RWPE2 (cell line): ENCODE measurements at regions not wholly inside any gene's neighbourhood (a gene's known extent, or its start where the extent isn't known, plus 50 kb on each side); places are given as distances from the start of the nearest gene placed in this dataset.
"Not testable (repeated sequence)": the region's sequence is repeated elsewhere in the genome, so short reads cannot be mapped to it uniquely, and the experiment has no call there.

ENCODE experiments used
- ATAC-seq: fragments of 200-7000 bp; cut with Tn5 transposase; 3 replicates; pipeline ENCODE4 v1.9.1; 2021; ENCODE audit warnings: low read depth
- DNase-seq: peaks from one replicate; pipeline ENCODE4 v3.0.0-alpha.2; 2020; ENCODE audit warnings: low spot score
- H3K27ac ChIP-seq: fragments of 450-650 bp; 2 replicates; pipeline ENCODE4 v1.5.1; 2017; ENCODE audit warnings: mild to moderate bottlenecking; ENCODE audit not compliant: poor library complexity, severe bottlenecking
- H3K27me3 ChIP-seq: fragments of 250-450 bp; sonication (Bioruptor Pico); 2 replicates; pipeline ENCODE4 v1.5.1; 2021; ENCODE audit warnings: mild to moderate bottlenecking, moderate library complexity; ENCODE audit not compliant: insufficient read depth, poor library complexity, severe bottlenecking
- H3K36me3 ChIP-seq: fragments of 250-450 bp; sonication (Bioruptor Pico); 2 replicates; pipeline ENCODE4 v1.5.1; 2020; ENCODE audit warnings: low read depth, mild to moderate bottlenecking, moderate library complexity
- H3K4me1 ChIP-seq: fragments of 250-450 bp; sonication (Bioruptor Pico); 2 replicates; pipeline ENCODE4 v1.5.1; 2021; ENCODE audit warnings: mild to moderate bottlenecking, moderate library complexity; ENCODE audit not compliant: insufficient read depth, poor library complexity, severe bottlenecking
- H3K4me3 ChIP-seq: fragments of 250-450 bp; sonication (Bioruptor Pico); 2 replicates; pipeline ENCODE4 v1.5.1; 2021; ENCODE audit warnings: mild to moderate bottlenecking, moderate library complexity; ENCODE audit not compliant: severe bottlenecking
- H3K9me3 ChIP-seq: fragments of 250-450 bp; sonication (Bioruptor Pico); 2 replicates; pipeline ENCODE4 v1.5.1; 2021; ENCODE audit warnings: mild to moderate bottlenecking, moderate library complexity; ENCODE audit not compliant: severe bottlenecking
- CTCF ChIP-seq: fragments of 450-650 bp; IDR thresholded peaks from one replicate; pipeline ENCODE4 v1.5.1; 2017; ENCODE audit warnings: mild to moderate bottlenecking, moderate library complexity; ENCODE audit not compliant: poor library complexity, severe bottlenecking

- H3K4me1 ChIP-seq = no peaks in the 10 kb centered on the region
- DNase-seq (no peak), ATAC-seq (no peak)
- TF ChIP-seq CTCF = no peak
- H3K9me3 ChIP-seq = no peaks in the 10 kb centered on the region
- no peaks in the 10 kb centered on the region for H3K36me3 ChIP-seq
- peaks cover under 1% of the 10 kb centered on the region for H3K27me3 ChIP-seq
- H3K4me3 ChIP-seq = no peak overlapping the region
- no peak overlapping the region for H3K27ac ChIP-seq
These were observed 498.0 kb downstream of the MATN1 start for GRCh38 chr1:30225357-30225756.

- H3K27ac ChIP-seq = no peak overlapping the region
- no peaks in the 10 kb centered on the region for H3K4me1 ChIP-seq
- no peaks in the 10 kb centered on the region for H3K36me3 ChIP-seq
- no peak overlapping the region for H3K4me3 ChIP-seq
- TF ChIP-seq CTCF = no peak
- no peak for ATAC-seq
- no peaks in the 10 kb centered on the region for H3K9me3 ChIP-seq
- no peak for DNase-seq
- peaks cover 12% of the 10 kb centered on the region for H3K27me3 ChIP-seq
These were observed 503.7 kb downstream of the MATN1 start for GRCh38 chr1:30219675-30220074.

DNA sequence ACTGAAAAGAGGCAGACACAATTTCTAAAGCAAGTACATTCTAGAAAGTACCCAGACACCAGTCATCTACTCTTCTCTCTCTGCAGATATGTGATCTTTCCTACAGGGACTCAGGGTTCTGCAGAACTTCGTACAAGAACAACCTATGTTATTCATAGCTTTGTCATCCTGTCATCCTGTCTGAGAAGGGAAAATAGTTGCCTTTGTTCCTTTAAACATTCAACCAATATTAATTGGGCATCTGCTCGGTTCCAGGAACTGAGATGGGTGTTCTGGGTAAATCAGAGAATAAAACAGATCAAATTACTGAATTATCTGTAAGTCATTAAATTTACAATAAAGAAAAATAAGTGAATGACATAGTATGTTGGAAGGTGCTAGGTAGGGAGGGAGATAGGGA lies 504.9 kb downstream of the MATN1 start:
- no peak for TF ChIP-seq CTCF
- DNase-seq = no peak
- no peak for ATAC-seq

DNA sequence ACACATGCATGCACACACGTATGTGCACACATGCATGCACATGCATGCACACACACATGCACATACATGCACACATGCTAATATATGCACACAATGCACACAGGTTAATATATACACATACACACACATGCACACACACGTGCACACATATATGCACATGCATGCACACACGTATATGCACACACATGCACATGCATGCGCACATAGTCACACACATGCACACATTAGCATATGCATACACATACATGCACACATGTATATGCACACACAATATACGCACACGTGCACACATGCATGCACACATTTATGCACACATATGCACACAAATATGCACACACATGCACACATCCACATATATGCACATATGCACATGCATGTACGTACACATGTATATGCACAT lies 506.8 kb downstream of the MATN1 start:
- ATAC-seq (no peak), DNase-seq (no peak)
- H3K4me3 ChIP-seq = no peak overlapping the region
- no peaks in the 10 kb centered on the region for H3K36me3 ChIP-seq
- TF ChIP-seq CTCF = no peak
- H3K9me3 ChIP-seq = no peaks in the 10 kb centered on the region
- H3K4me1 ChIP-seq = no peaks in the 10 kb centered on the region
- H3K27me3 ChIP-seq = peaks cover 29% of the 10 kb centered on the region
- H3K27ac ChIP-seq = no peak overlapping the region

More for the DNA sequence above, 504.9 kb downstream of the MATN1 start:
- H3K4me1 ChIP-seq = no peaks in the 10 kb centered on the region
- H3K36me3 ChIP-seq = no peaks in the 10 kb centered on the region
- H3K9me3 ChIP-seq = no peaks in the 10 kb centered on the region
- H3K4me3 ChIP-seq = no peak overlapping the region
- no peak overlapping the region for H3K27ac ChIP-seq
- peaks cover 18% of the 10 kb centered on the region for H3K27me3 ChIP-seq

GRCh38 chr1:30213936-30214335 lies 509.4 kb downstream of the MATN1 start:
- H3K27me3 ChIP-seq = peaks cover 31% of the 10 kb centered on the region
- DNase-seq = no peak
- no peak for TF ChIP-seq CTCF
- no peaks in the 10 kb centered on the region for H3K9me3 ChIP-seq
- H3K27ac ChIP-seq = no peak overlapping the region
- H3K4me3 ChIP-seq = no peak overlapping the region
- no peaks in the 10 kb centered on the region for H3K4me1 ChIP-seq
- H3K36me3 ChIP-seq = no peaks in the 10 kb centered on the region
- ATAC-seq = no peak

- H3K27me3 ChIP-seq = peaks cover 34% of the 10 kb centered on the region
- not testable (repeated sequence) for DNase-seq, H3K9me3 ChIP-seq, ATAC-seq, H3K4me3 ChIP-seq, H3K36me3 ChIP-seq, H3K4me1 ChIP-seq, H3K27ac ChIP-seq
These were observed 515.4 kb downstream of the MATN1 start for GRCh38 chr1:30207962-30208361.

DNA sequence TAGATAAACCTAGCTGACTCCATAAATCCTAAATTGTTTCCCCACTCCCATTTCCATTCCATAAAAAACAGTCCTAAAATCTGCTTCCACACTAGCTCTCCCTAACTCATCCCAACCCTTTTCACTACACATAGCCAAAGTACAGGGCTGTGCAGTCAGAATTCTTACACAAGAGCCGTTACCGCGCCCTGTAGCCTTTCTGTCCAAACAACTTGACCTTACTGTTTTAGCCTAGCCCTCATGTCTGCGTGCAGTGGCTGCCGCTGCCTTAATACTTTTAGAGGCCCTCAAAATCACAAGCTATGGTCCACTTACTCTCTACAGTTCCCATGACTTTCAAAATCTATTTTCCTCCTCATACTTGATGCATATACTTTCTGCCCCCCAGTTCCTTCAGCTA lies 516.8 kb downstream of the MATN1 start:
- not testable (repeated sequence) for H3K4me1 ChIP-seq, H3K4me3 ChIP-seq, H3K36me3 ChIP-seq, DNase-seq, H3K27ac ChIP-seq, H3K9me3 ChIP-seq, ATAC-seq
- H3K27me3 ChIP-seq = peaks cover 27% of the 10 kb centered on the region
